ENCODE measurements at regions not wholly inside any gene's neighbourhood (a gene's known extent, or its start where the extent isn't known, plus 50 kb on each side); places are given as distances from the start of the nearest gene placed in this dataset.

DNA sequence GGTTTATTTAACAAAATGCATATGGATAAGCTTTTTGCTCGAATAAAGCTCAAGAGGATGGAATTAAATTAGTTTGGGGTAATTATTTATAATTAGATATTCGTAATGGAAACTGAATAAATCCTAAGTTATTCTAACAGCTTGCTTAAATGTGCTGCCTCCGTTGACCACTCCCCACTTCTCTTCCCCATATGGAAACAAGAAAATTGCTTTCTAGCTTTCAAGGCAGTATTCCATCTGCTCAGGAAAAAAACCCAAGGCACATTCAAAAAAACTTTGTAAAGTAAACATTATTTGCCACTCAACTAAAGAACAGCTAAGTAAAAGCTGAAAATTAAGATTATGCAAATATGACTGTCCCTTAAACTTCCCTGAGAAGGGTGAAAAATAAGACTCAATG, 369.2 kb downstream of the HAO1 start:
- no peak for DNase-seq

DNA sequence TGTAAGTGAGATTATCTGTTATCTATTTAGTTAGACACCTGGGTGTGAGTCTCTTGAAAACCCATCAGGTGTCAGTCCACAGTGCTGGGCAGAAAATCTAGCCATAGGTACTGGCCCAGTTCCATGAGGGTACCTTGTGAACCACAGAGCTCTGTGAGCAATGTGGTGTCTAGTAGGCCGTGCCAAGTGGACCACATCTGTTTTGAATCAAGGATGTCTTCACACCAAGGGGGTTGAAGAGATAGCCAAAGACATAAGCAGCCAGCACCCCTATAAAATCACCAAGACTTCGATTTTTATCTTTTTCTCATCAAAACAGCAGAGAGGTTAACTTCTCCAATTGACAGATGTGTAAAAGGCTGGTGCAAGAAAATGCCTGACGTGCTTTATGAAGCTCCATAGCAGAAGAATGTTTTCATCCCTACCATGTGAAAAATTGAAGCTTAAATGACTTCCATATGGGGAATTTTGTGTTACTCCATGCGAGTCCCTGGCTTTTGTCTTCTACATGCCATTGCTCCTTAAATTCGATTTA, 368.7 kb downstream of the HAO1 start:
- DNase-seq: no peak

DNA sequence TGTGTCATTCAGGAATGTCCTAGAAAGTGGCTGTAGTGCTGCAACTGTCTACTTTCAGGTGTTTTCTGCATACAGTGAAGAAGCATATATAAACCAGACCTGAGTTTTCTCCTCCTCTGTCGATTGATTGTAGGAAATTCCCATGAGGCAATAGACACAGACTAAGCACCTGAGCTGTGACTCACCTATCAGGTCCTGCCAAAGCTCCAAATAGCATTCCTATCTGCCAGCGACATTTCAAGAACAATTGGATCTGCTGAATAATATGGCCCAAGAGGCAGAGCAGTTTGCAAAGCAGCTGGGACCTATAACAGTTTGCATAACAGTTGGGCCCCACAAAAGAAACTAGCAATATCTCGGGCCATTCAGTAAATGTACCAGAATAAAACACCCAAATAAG, 360.4 kb downstream of the HAO1 start:
- DNase-seq: no peak

DNA sequence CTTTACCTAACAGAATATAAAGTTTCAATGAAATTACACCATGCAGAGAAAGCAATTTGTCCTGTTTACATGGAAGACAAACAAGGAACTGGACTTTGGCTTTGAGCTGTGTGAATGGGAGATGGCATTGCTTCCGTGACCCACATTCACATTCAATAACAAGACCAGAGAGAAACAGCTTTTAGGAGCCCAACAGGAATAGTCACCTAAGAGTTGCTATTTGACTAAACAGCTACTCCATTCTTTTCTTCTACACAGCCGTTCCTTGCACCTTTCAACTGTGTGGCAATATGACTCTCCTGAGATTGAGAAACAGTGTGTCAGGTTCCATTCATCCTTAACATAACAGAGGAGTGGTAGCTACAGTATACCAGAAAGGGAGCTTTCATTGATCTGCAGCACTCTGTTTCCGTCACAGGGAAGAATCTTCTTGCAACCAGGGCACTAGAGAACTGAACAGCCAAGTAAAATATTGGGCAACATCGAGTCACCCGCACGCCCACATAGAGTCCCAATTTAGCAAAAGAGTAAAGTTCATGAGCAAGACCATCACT, 355.1 kb downstream of the HAO1 start:
- no peak for DNase-seq

DNA sequence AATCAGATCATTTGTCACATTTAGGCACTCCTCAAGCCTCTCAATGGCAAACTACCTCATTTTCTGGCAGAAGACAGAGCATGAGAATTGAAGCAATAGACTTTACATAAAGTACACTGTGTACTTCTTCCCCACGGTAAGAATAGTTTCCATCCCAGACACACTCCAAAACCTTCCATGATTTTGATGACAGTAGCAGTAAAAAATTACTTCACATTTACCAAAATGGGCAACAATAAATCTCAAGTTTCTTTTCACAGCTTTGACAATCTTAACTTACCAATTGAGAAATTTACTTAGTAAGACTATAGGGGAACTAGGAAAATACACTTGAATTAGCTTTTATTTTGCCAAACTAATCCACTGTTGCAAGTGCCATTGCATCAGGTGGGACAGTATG, 353.8 kb downstream of the HAO1 start:
- no peak for DNase-seq

DNA sequence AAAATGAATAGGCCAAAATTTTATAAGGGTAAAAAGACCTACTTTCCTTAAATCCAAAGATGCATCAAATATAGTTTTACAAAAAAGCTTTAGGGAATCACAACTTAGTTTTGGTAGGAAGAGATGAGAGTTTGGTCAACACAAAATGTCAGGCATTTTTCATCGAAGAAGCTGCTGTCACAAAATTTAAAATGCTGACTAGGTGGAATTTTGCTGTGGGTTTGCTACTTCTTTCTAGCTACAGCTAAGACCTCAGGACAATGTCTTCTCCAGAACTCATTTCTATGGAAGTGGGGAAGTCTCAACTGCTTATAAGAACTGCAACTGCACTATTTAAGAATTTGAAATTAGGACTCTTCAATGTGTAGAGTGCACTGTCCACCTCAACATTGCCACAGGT, 351.1 kb downstream of the HAO1 start:
- no peak for DNase-seq

DNA sequence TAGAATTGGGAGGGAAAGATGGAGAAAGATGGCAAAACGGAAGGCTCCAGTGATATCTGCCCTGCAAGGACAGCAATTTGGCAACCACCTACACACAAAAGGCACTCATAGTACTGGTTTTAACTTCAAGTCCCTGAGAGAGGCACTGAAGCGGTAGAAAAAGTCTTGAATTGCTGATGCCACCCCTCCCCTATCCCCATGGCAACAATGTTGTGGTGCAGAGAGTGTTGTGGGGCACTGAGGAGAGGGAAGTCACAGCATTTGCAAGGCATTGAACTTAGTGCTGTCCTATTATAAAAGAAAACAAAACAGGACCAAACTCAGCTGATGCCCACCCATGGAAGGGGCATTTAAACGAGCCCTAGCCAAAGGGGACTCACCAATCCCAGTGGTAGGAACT, 343.7 kb downstream of the HAO1 start:
- no peak for DNase-seq

DNA sequence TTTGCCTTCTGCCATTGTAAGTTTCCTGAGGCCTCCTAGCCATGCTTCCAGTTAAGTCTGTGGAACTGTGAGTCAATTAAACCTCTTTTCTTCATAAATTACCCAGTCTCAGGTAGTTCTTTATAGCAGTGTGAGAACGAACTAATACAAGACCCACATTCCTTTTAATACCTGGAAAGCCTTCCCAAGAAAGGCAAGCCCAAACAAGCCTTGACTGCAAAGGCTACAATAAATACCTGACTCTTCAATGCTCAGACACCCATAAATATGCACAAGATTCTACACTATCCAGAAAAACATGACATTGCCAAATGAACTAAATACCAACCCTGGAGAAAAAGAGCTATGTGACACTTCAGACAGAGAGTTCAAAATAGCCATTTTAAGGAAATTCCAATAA, 338.8 kb downstream of the HAO1 start:
- DNase-seq: no peak

DNA sequence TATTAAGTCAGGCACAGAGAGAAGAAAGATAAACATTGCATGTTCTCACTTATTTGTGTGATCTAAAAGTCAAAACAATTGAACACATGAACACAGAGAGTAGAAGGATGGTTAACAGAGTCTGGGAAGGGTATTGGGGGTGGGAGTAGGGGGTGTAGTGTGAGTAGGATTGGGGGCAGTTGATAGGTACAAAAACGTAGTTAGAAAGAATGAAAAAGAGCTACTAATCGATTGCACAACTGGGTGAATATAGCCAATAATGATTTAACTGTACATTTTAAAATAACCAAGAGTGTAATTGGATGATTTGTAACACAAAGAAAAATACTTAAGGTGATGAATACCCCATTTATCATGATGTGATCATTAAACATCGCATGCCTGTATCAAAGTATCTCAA, 333.3 kb downstream of the HAO1 start:
- no peak for DNase-seq

DNA sequence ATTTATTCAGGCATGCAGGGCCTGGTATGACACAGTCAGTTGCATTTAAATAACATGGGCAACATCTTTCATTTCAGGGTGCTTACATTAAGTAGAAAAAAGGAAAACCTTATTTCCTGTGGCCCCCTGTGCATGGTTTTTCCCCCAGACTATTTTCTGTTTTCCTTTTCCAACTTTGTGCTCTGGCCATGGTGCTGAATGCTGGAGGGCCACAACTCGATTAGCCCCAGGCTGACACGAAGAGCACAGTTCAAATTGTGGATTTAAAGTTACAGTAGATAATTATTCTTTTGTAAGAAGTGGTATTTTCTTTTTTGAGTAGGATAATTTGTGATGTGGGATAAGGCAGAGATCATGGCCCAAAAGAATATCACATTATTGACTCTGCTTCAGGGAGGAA, 332.0 kb downstream of the HAO1 start:
- DNase-seq: no peak

DNA sequence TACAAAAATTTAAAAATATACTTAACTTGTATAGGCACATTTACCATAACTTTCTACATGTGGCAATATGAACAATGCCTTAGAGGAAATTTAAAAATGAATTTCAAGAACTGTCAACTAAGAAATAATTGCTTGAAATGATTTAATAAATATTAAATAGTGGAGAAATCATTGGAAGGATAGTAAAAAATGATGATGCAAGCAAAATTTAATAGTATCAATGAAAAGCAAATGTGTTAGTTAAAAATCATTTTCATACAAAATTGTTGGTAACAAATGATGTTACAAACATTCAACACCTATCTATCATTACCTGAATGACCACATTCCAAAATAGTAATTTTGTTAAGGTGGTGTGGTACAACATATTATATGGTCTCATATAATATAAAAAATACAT, 331.0 kb downstream of the HAO1 start:
- DNase-seq: no peak

DNA sequence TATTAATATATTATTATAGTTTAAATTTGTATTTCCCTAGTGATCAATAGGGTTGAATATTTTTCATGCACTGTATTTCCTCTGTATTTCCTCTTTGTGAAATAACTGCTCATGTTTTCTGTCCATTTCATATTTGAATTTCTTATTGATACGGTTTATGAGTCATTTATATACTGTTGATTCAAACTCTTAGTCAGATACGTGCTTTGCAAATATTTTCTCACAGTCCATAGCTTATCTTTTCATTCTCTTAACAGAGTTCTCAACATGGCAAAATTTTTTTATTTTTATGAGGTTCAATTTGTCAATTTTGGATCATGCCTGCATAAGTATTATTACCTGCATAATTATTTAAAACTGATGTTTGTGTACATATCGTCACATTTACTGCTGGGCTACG, 329.6 kb downstream of the HAO1 start:
- no peak for DNase-seq

DNA sequence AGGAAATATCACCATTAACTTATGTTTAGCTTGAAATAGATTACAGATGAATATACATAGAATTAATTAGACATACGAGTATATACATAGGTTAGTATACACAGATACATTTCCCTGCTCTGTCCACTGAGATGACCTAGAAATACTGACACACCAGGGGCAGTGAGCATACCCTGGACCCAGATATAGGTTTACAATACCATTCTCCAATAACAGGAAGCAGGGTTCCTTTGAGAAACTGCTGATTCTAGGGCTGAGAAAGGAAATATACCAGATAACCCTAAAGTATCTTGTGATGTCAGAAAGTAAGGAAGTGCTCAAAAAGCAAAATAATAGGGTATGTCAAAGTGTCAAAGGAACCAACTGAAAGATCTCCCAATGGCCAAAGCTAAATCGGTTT, 322.5 kb downstream of the HAO1 start:
- no peak for DNase-seq

DNA sequence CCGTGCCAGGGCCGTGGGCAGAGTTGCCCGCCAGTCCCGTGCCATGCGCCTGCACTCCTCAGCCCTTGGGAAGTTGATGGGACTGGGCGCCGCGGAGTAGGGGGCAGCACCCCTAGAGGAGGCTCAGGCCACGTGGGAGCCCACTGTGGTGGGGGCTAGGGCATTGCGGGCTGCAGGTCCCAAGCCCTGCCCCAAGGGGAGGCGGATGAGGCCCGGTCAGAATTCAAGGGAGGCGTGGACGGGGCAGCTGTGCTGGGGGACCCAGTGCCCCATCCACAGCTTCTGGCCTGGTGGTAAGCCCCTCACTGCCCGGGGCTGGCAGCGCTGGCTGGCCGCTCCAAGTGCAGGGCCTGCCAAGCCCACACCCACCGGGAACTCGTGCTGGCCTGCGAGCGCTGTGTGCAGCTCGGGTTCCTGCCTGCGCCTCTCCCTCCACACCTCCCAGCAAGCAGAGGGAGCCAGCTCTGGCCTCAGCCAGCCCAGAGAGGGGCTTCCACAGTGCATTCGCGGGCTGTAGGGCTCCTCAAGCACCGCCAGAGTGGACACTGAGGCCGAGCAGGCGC, 317.8 kb downstream of the HAO1 start:
- DNase-seq: no peak

DNA sequence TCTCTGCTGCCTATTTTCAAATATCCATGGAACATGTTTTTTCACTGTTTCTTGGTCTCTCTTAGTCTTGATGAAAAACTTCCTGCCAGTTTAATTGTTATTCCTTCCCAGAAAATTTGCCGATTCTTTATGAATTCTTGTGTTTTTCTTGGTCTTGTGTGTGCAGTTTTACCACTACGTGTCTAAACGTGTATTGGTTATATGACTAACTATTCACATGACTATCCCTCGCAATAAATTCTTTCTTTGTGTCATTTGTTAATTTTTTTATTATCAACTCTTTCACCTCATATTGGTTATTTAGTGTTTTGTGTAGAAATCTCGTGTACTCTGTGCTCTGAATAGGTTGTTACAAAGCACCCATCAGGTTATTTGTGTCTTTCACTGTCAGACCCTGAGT, 315.4 kb downstream of the HAO1 start:
- no peak for DNase-seq

DNA sequence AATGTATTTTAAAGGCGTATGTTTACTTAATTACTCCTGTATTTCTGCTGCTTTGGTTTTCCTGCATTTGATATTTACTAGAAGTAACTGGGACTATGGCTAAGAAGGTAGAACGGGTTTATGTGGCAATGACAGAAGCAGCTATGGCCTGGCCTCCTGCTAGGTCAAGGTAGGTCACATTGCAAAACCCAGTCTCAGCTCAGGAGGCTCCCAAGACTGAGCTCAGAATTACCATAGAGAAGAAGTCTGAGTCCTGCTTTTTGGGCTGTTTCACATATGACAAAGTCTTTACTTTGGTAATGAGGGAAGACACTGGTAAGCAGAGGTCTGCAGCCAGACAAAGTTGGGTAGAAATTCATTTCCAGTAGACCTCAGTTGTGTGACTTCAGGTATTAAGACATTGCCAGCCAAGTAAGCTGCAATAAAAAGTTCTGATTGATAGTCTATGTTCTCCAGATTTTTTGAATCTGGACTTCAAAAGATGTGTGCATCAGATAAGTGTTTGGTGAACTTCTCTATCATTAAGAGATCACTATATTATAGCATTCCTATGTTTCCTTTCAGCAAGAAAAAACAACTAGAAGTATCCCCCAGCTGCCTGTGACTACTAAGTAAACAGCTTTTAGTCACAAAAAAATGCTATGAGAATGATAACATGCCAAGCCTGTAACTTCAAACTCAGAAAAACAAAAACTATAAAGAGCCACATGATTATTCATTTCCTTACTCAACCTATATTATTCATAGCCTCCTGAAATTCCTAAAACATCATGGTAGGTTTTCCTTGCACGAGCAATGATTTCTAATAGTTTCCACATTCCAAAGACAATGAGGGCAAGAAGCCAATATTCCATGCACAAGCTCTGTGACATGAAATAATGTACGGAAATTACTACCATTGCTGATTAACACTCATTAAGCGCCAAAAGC, 312.3 kb downstream of the HAO1 start:
- no peak for DNase-seq

DNA sequence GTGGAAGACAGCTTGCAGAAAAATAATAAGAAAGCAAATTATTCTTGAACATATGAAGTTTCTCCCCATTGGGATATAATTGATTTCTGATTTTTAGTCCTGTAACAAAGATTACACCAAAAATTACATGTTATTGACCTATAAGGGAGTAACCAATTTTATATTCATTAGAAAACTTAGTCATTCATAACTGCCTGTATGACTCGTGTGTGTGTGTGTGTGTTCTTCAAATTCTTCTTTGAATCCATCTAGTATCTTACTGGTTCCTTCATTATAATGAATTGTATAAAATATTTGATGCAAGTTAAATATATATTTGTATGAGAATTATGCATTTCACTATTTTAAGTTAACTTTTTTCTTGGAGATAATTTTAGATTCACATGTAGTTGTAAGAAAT, 310.4 kb downstream of the HAO1 start:
- no peak for DNase-seq

DNA sequence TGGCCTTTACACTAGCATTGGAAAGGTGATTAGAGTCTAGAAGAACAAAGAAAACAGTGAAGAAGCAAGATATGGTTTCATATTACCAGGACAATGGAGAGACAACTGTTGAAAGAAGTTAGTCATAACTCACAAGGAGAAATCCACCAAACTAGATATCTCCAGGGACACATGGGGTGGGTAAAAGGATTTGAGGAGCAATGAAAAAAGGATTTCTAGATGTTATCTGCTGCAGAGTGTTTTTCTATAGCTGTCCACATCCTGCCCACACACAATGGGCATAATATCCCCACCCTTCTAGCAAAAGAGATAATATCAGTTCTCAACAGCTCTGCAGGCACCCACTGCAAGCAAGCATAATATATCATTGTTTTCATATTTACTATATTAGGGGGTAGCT, 303.1 kb downstream of the HAO1 start:
- DNase-seq: no peak

DNA sequence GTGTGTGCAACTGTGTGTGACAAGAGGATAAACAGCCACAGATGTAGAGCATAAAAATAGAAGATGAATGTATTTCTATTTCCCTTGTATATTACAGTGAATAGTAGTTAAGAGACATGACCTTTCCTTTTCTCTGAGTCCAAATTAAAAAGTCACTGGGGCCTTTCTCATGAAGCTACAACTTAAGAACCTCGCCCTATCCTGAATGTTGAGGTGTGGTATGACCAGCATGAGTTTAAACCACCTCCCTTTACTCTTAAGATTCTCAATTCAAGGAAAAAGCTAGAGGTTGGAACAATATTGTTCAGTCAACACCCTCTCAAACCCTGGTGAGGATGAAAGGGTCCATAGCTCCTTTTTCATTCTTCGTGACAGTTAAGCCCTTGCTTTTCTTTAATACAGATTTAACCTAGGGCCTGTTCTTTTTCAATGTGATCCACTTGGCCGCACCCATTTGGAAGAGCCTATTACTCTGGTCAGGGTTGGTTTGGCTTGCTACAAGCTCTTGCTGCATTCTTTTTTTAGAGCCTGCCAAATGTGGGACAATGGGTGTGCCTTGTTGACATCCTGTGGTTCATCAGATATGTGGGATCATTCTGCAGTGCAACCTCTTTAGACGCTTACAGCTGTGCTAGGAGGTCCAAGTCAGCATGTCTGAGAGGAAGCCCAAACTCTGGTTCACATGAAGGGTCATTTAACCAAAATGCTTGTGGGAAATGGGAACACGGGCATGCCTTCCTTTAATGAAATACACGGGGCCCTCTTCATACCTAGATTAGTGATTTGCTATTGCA, 290.0 kb downstream of the HAO1 start:
- DNase-seq: no peak

DNA sequence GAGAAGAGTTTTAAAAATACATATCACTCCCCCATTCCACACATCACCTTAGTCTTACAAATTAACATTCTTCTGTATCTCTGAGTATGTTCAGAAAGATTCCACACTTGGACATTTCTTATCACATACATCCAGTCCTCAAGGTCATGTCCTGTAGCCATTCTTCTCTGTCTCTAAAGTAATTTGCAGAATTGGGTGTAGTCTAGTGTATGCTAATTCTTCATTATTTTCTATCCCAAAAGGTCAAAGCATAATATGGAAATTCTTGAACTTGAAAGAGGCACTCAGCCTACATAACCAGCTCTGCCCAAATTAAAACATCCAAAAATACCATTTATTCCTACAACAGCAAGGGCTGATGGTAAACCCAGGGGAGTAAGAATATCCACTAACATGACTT, 286.0 kb downstream of the HAO1 start:
- DNase-seq: no peak

DNA sequence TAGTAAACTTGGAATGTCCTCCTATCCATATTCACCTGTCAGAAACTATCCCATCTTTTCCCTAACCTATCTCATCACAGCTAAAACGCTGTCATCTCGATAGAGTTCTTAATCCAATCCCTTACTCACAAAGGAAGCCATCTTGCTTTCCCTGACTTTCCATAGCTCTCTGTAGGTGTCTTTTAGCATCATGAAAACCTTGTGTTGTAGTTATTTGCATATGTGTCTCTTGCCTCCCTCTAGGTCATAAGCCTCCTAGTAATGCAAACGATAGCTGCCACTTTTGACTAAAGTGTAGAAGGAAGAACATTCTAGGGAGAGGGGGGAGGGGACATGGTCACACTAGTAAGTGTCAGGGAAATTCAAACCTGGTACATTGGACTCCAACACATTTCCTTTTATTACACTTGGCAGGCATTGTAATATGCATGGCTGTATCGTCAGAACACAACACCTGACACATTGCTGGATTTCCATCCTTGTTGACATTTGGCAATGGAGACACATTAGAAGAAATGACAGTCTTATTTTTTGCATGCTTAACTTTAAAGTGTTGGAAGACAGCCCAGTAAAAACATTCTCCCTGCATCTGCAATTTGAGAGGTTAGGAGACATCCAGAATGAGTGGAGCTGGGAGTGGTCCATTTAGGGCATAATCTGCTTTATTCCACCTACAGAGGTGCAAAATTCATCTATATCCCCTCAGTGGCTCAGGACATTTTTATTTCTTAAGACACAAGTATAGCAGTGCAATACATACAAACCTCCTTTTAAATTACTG, 283.4 kb downstream of the HAO1 start:
- no peak for DNase-seq

DNA sequence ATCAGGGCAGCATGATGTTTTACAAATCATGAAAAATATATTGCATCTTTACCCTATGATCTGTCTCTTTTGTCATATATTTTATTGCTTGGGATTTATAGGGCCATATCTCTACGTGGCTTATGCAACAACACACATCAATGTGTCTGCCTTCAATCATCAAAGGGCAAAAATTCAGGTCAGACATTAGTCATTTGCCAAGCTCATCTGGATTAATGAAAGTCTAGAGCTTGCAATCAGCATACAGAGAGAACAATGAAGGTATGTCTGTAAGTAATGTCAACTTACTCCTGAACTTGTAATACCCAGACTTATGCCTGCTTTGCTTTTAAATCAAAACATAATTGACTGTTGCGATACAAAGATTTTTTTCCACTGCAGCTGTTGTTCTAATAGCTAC, 282.7 kb downstream of the HAO1 start:
- no peak for DNase-seq

DNA sequence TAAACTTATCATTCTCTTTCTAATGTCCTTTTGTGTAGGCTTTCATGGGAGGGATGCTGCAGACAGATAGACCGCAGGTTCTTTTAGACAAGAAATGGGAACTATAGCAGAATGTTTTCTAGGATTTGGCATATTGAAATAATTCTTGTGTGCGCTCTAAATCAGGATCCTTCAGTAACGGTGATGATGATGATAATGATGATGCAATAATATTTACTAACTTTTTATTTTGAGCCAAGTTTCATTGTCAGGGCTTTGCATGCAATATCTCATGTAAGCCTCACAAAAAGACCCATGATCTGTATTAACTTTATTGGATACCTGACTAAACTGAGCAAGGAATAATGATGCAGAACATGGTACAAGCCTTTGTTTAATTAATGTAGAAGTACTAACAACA, 280.1 kb downstream of the HAO1 start:
- no peak for DNase-seq
